Motor neuron (in vitro differentiated cells): ENCODE measurements at regions not wholly inside any gene's neighbourhood (a gene's known extent, or its start where the extent isn't known, plus 50 kb on each side); places are given as distances from the start of the nearest gene placed in this dataset.
A peak's percentile ranks its signal among the peaks of the same experiment; 100 is the strongest.

Experiments
- ATAC-seq, 8 experiments: fragments of 200-7000 bp; cut with Tn5 transposase; replicated peaks in 6 of 8; 2 replicates each; pipeline ENCODE4 v1.8.0; 2021; ENCODE audit warnings: mild to moderate bottlenecking in 8 of 8, moderate library complexity in 8 of 8
- H3K27ac ChIP-seq, 2 donors: fragments of 250-450 bp; sonication (Bioruptor Pico); 2 replicates each; pipeline ENCODE4 v1.9.0; 2021; ENCODE audit warnings: antibody characterized with exemption in 2 of 2, mild to moderate bottlenecking in 2 of 2, moderate library complexity in 1 of 2
- H3K4me1 ChIP-seq, 2 donors: fragments of 250-450 bp; sonication (Bioruptor Pico); replicated peaks in 1 of 2; 2 replicates each; pipeline ENCODE4 v1.6.1; 2021; ENCODE audit warnings: antibody characterized with exemption in 2 of 2, mild to moderate bottlenecking in 2 of 2, moderate library complexity in 1 of 2
- H3K4me3 ChIP-seq, 5 donors: fragments of 250-450 bp; sonication (Bioruptor Pico); 2 replicates each; pipeline ENCODE4 v1.9.0; 2021; ENCODE audit warnings: antibody characterized with exemption in 5 of 5, mild to moderate bottlenecking in 5 of 5, moderate library complexity in 4 of 5
- WGBS, 10 experiments: fragments of 450-650 bp; shearing (Covaris generic); methylation state at CpG; one replicate each; pipeline ENCODE4 v1.0.0; 2022; 5-methylcytosine and 5-hydroxymethylcytosine counted together
- in situ Hi-C, 9 experiments: fragments of 400-800 bp; cut with MboI; loops; one replicate each; pipeline ENCODE4 v1.15.0; 2021; ENCODE audit warnings: low sequenced_read_pairs in 9 of 9, low pct_unique_long_range_greater_than_20kb in 2 of 9; ENCODE audit not compliant: unreplicated experiment in 9 of 9

DNA sequence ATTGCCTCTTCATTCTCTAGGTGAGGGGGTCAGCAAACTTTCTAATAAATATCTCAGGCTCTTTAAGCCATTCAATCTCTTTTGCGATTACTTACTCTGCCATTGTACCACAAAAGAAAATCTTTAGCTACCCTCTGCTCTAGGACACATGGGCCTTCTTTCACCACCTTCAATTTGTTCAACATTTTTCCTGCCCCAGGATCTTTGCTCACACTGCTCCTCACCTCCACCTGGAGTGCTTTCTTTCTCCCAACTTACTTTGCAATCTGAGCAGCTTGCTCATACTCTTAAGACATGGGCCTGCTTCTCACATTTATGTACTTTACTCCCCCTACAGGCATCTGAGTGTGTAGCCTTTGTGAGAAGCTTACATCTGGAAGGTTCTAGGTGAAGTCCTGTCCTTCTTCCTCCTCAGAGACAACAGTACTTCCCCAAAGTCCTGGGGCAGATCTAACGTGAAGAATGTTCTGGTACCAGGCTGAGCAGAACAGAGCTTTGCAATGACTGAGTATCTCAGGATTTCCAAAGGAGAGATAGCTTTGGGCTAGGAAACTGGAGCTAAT is 55.0 kb upstream of the PRDM5 start:
- Histone ChIP-seq H3K4me3 (no peak overlapping the region), H3K27ac (no peak overlapping the region), H3K4me1 (peaks cover 0 to 6% of the 10 kb centered on the region in 2 donors)
- ATAC-seq: peak in 3 of 8 experiments; percentile 88 to 89 (median 88)
- in situ Hi-C loops: no loop called here
- WGBS, 10 experiments: 50 to 100% (median 89%) methylated on average over 1 to 2 of the region's 2 CpGs; no CpG with 5 or more reads in 2 of the 10 experiments

DNA sequence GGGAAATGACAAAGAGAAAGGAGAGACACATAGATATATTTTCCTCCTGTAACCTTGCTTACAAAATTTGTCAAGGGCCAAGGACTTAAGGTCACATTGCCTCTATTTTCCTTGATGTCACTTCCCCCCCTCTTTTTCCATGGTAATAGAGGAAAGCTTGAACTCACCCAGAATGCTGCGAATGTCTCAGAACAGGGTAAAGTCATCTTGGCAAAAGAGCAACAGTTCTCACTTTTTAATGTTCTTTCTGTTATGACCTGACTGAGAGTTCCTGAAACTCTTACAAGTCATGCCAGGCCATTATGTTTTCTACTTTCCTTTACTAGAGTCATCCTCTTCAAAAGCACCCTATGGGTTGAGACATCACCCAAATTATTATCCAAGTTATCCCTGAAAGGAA is 50.7 kb upstream of the PRDM5 start:
- Histone ChIP-seq H3K4me3 (no peak overlapping the region), H3K4me1 (peaks cover 13% of the 10 kb centered on the region in 2 donors), H3K27ac (no peak overlapping the region)
- ATAC-seq: no peak
- in situ Hi-C loops: no loop called here
- WGBS, 10 experiments: 14 to 100% (median 100%) methylated on average over 1 of the region's 1 CpG; no CpG with 5 or more reads in 5 of the 10 experiments
